Sigmoid colon (tissue), 6 donors: ENCODE measurements at regions not wholly inside any gene's neighbourhood (a gene's known extent, or its start where the extent isn't known, plus 50 kb on each side); places are given as distances from the start of the nearest gene placed in this dataset.
"Not testable (repeated sequence)": the region's sequence is repeated elsewhere in the genome, so short reads cannot be mapped to it uniquely, and the experiment has no call there.

ENCODE experiments used
- DNase-seq: peaks from one replicate; pipeline ENCODE4 v3.0.0-alpha.2; 2019
- H3K27ac ChIP-seq, 4 donors: fragments of 200-600 bp; sonication (generic); one replicate each; pipeline ENCODE4 v1.5.1; 2016 to 2019; ENCODE audit warnings: mild to moderate bottlenecking in 1 of 4
- H3K27me3 ChIP-seq, 3 donors: fragments of 200-600 bp; sonication (generic); one replicate each; pipeline ENCODE4 v1.5.1; 2019; ENCODE audit warnings: mild to moderate bottlenecking in 1 of 3
- H3K36me3 ChIP-seq, 4 donors: fragments of 200-600 bp; sonication (generic); one replicate each; pipeline ENCODE4 v1.5.1; 2016 to 2019
- H3K4me1 ChIP-seq, 4 donors: fragments of 200-600 bp; sonication (generic); one replicate each; pipeline ENCODE4 v1.5.1; 2017 to 2019
- H3K4me3 ChIP-seq, 4 donors: fragments of 200-600 bp; sonication (generic); one replicate each; pipeline ENCODE4 v1.5.1; 2017 to 2019; ENCODE audit warnings: mild to moderate bottlenecking in 2 of 4, moderate library complexity in 1 of 4
- H3K9me3 ChIP-seq, 4 donors: fragments of 200-600 bp in 3 of 4; sonication (generic) in 3 of 4; one replicate each; pipeline versions ENCODE4 v1.5.1 to v1.6.1; 2013 to 2019
- CTCF ChIP-seq, 4 experiments: fragments of 450-650 bp in 3 of 4; fragments of 200-600 bp in 1 of 4; IDR thresholded peaks; one replicate each; pipeline ENCODE4 v1.5.1; 2016 to 2019; ENCODE audit warnings: antibody characterized with exemption in 4 of 4, mild to moderate bottlenecking in 3 of 4, moderate library complexity in 2 of 4
- EP300 ChIP-seq, 4 donors: sonication (generic); formaldehyde crosslinking; IDR thresholded peaks; one replicate each; pipeline ENCODE4 v1.6.1; 2017; ENCODE audit warnings: antibody characterized with exemption in 4 of 4
- POLR2A ChIP-seq, 2 donors: fragments of 450-650 bp; IDR thresholded peaks; one replicate each; pipeline ENCODE4 v1.6.1; 2016; ENCODE audit warnings: antibody characterized with exemption in 2 of 2, mild to moderate bottlenecking in 2 of 2, moderate library complexity in 2 of 2
- POLR2AphosphoS5 ChIP-seq, 4 donors: sonication (generic); formaldehyde crosslinking; IDR thresholded peaks; one replicate each; pipeline ENCODE4 v1.6.1; 2017; ENCODE audit warnings: antibody characterized with exemption in 4 of 4
- WGBS, 2 donors: extraction: QIAGEN DNeasy Blood & Tissue Kit; methylation state at CpG; one replicate each; pipeline ENCODE4 v1.1.7; 2013; 5-methylcytosine and 5-hydroxymethylcytosine counted together
- intact Hi-C: fragments of 100-400 bp; cut with DNase I; formaldehyde crosslinking; loops from one replicate; pipeline ENCODE4 v1.15.1; 2023
- donor health status: healthy with polysubstance abuse.
- donor health status: healthy.

GRCh38 chr5:167851416-167851815 is 440.0 kb upstream of the WWC1 start:
- WGBS, 2 donors: 82 to 83% methylated on average over 5 of the region's 5 CpGs
- no peaks in the 10 kb centered on the region for H3K9me3 ChIP-seq
- H3K4me3 ChIP-seq: no peak overlapping the region
- no peak for TF ChIP-seq POLR2A (IDR thresholded peaks at IDR 0.05)
- TF ChIP-seq CTCF (IDR thresholded peaks at IDR 0.05): no peak
- TF ChIP-seq POLR2AphosphoS5 (IDR thresholded peaks at IDR 0.05): no peak
- no peak for TF ChIP-seq EP300 (IDR thresholded peaks at IDR 0.05)
- H3K36me3 ChIP-seq: no peaks in the 10 kb centered on the region
- intact Hi-C loops: no loop called here
- no peak overlapping the region for H3K27ac ChIP-seq
- peaks cover 0 to 8% (median 3%) of the 10 kb centered on the region in 4 donors for H3K4me1 ChIP-seq
- no peak for DNase-seq
- no peaks in the 10 kb centered on the region for H3K27me3 ChIP-seq

- H3K27ac ChIP-seq: no peak overlapping the region
- no peaks in the 10 kb centered on the region for H3K36me3 ChIP-seq
- no peaks in the 10 kb centered on the region for H3K27me3 ChIP-seq
- 84 to 93% methylated on average over 5 of the region's 5 CpGs for WGBS, 2 donors
- no peak overlapping the region for H3K4me3 ChIP-seq
- no peak for DNase-seq
- H3K4me1 ChIP-seq: peaks cover 0 to 8% (median 3%) of the 10 kb centered on the region in 4 donors
- TF ChIP-seq EP300 (IDR thresholded peaks at IDR 0.05): no peak
- TF ChIP-seq CTCF (IDR thresholded peaks at IDR 0.05): no peak
- TF ChIP-seq POLR2A (IDR thresholded peaks at IDR 0.05): no peak
- no peak for TF ChIP-seq POLR2AphosphoS5 (IDR thresholded peaks at IDR 0.05)
- intact Hi-C loops: no loop called here
- H3K9me3 ChIP-seq: no peaks in the 10 kb centered on the region
These were observed 438.9 kb upstream of the WWC1 start for GRCh38 chr5:167852515-167852914.

GRCh38 chr5:167853421-167853820 is 438.0 kb upstream of the WWC1 start:
- 78 to 80% methylated on average over 4 of the region's 4 CpGs for WGBS, 2 donors
- no peak overlapping the region for H3K27ac ChIP-seq

GRCh38 chr5:167855818-167856217 is 435.6 kb upstream of the WWC1 start:
- Histone ChIP-seq H3K27ac (no peak overlapping the region), H3K4me3 (no peak overlapping the region), H3K9me3 (no peaks in the 10 kb centered on the region), H3K36me3 (no peaks in the 10 kb centered on the region), H3K27me3 (no peaks in the 10 kb centered on the region), H3K4me1 (peaks cover 0 to 8% (median 3%) of the 10 kb centered on the region in 4 donors)
- no peak for DNase-seq
- TF ChIP-seq POLR2A (IDR thresholded peaks at IDR 0.05): no peak
- TF ChIP-seq POLR2AphosphoS5 (IDR thresholded peaks at IDR 0.05): no peak
- no peak for TF ChIP-seq CTCF (IDR thresholded peaks at IDR 0.05)
- no peak for TF ChIP-seq EP300 (IDR thresholded peaks at IDR 0.05)
- 33 to 60% methylated on average over 3 of the region's 3 CpGs for WGBS, 2 donors
- intact Hi-C loops: no loop called here

More at GRCh38 chr5:167853421-167853820, 438.0 kb upstream of the WWC1 start:
- intact Hi-C loops: no loop called here
- no peaks in the 10 kb centered on the region for H3K27me3 ChIP-seq
- H3K4me1 ChIP-seq: peaks cover 0 to 8% (median 3%) of the 10 kb centered on the region in 4 donors
- H3K36me3 ChIP-seq: no peaks in the 10 kb centered on the region
- TF ChIP-seq POLR2A (IDR thresholded peaks at IDR 0.05) (no peak), POLR2AphosphoS5 (IDR thresholded peaks at IDR 0.05) (no peak), EP300 (IDR thresholded peaks at IDR 0.05) (no peak), CTCF (IDR thresholded peaks at IDR 0.05) (no peak)
- H3K9me3 ChIP-seq: no peaks in the 10 kb centered on the region
- H3K4me3 ChIP-seq: no peak overlapping the region
- DNase-seq: no peak

- TF ChIP-seq CTCF (IDR thresholded peaks at IDR 0.05) (no peak), EP300 (IDR thresholded peaks at IDR 0.05) (no peak), POLR2AphosphoS5 (IDR thresholded peaks at IDR 0.05) (no peak), POLR2A (IDR thresholded peaks at IDR 0.05) (no peak)
- H3K4me3 ChIP-seq: no peak overlapping the region
- H3K27me3 ChIP-seq: no peaks in the 10 kb centered on the region
- intact Hi-C loops: no loop called here
- H3K27ac ChIP-seq: no peak overlapping the region
- peaks cover 0 to 21% (median 15%) of the 10 kb centered on the region in 4 donors for H3K4me1 ChIP-seq
- DNase-seq: no peak
- H3K36me3 ChIP-seq: no peaks in the 10 kb centered on the region
- 70 to 78% methylated on average over 3 of the region's 3 CpGs for WGBS, 2 donors
- no peaks in the 10 kb centered on the region for H3K9me3 ChIP-seq
These were observed 434.1 kb upstream of the WWC1 start for GRCh38 chr5:167857321-167857720.

GRCh38 chr5:167858186-167858855 is 433.1 kb upstream of the WWC1 start:
- H3K9me3 ChIP-seq, H3K4me3 ChIP-seq, H3K36me3 ChIP-seq, H3K27ac ChIP-seq, intact Hi-C loops, H3K27me3 ChIP-seq, DNase-seq: not testable (repeated sequence)
- peaks cover 0 to 20% (median 14%) of the 10 kb centered on the region in 4 donors for H3K4me1 ChIP-seq
- 94 to 96% methylated on average over 37 of the region's 50 CpGs for WGBS, 2 donors
